Nephron (organoid): ENCODE measurements at regions not wholly inside any gene's neighbourhood (a gene's known extent, or its start where the extent isn't known, plus 50 kb on each side); places are given as distances from the start of the nearest gene placed in this dataset.
"Not testable (repeated sequence)": the region's sequence is repeated elsewhere in the genome, so short reads cannot be mapped to it uniquely, and the experiment has no call there.

Experiments used
- H3K27ac Mint-ChIP-seq, 3 experiments: 2 replicates each; pipeline ENCODE4 v1.8.0; 2020; ENCODE audit warnings: mixed read lengths in 3 of 3, mild to moderate bottlenecking in 2 of 3, moderate library complexity in 1 of 3
- H3K27me3 Mint-ChIP-seq: 2 replicates; pipeline ENCODE4 v1.8.0; 2021; ENCODE audit warnings: low read depth, mild to moderate bottlenecking, moderate library complexity, mixed read lengths
- H3K36me3 Mint-ChIP-seq: 2 replicates; pipeline ENCODE4 v1.8.0; 2020; ENCODE audit warnings: low read depth, mixed read lengths
- H3K4me1 Mint-ChIP-seq: 2 replicates; pipeline ENCODE4 v1.8.0; 2020; ENCODE audit warnings: mixed read lengths
- H3K4me3 Mint-ChIP-seq, 3 experiments: 2 replicates each; pipeline ENCODE4 v1.8.0; 2020; ENCODE audit warnings: mild to moderate bottlenecking in 3 of 3, mixed read lengths in 3 of 3, moderate library complexity in 2 of 3
- H3K9me3 Mint-ChIP-seq: 2 replicates; pipeline ENCODE4 v1.8.0; 2020; ENCODE audit warnings: mixed read lengths
- CTCF ChIP-seq, 3 experiments: fragments of 200-600 bp; sonication (generic); IDR thresholded peaks; one replicate each; pipeline ENCODE4 v1.5.0; 2021; ENCODE audit warnings: antibody characterized with exemption in 3 of 3; ENCODE audit not compliant: unreplicated experiment in 3 of 3

- no peaks in the 10 kb centered on the region for H3K27me3 Mint-ChIP-seq
- H3K36me3 Mint-ChIP-seq = no peaks in the 10 kb centered on the region
- no peak overlapping the region for H3K27ac Mint-ChIP-seq
- TF ChIP-seq CTCF (IDR thresholded peaks at IDR 0.05; ENCODE audit: unreplicated experiment in 3 of 3) = no peak
- no peaks in the 10 kb centered on the region for H3K9me3 Mint-ChIP-seq
- no peak overlapping the region for H3K4me3 Mint-ChIP-seq
- H3K4me1 Mint-ChIP-seq = no peaks in the 10 kb centered on the region
These were observed 78.3 kb upstream of the TBC1D5 start for GRCh38 chr3:17820704-17821103.

GRCh38 chr3:17820275-17820674, 77.8 kb upstream of the TBC1D5 start:
- TF ChIP-seq CTCF (IDR thresholded peaks at IDR 0.05; ENCODE audit: unreplicated experiment in 3 of 3) = no peak
- H3K9me3 Mint-ChIP-seq = no peaks in the 10 kb centered on the region
- no peaks in the 10 kb centered on the region for H3K36me3 Mint-ChIP-seq
- H3K4me3 Mint-ChIP-seq = no peak overlapping the region
- H3K4me1 Mint-ChIP-seq = no peaks in the 10 kb centered on the region
- no peak overlapping the region for H3K27ac Mint-ChIP-seq
- H3K27me3 Mint-ChIP-seq = no peaks in the 10 kb centered on the region

- not testable (repeated sequence) for H3K4me1 Mint-ChIP-seq, H3K27me3 Mint-ChIP-seq, H3K36me3 Mint-ChIP-seq, H3K9me3 Mint-ChIP-seq, H3K27ac Mint-ChIP-seq, H3K4me3 Mint-ChIP-seq
These were observed 75.5 kb upstream of the TBC1D5 start for GRCh38 chr3:17817973-17818372.

GRCh38 chr3:17817545-17817944, 75.1 kb upstream of the TBC1D5 start:
- Mint-ChIP-seq H3K4me1 (no peaks in the 10 kb centered on the region), H3K4me3 (no peak overlapping the region), H3K27ac (no peak overlapping the region), H3K9me3 (no peaks in the 10 kb centered on the region), H3K36me3 (no peaks in the 10 kb centered on the region), H3K27me3 (no peaks in the 10 kb centered on the region)
- no peak for TF ChIP-seq CTCF (IDR thresholded peaks at IDR 0.05; ENCODE audit: unreplicated experiment in 3 of 3)

GRCh38 chr3:17816839-17817238, 74.4 kb upstream of the TBC1D5 start:
- not testable (repeated sequence) for H3K27ac Mint-ChIP-seq, H3K4me3 Mint-ChIP-seq, H3K27me3 Mint-ChIP-seq, H3K4me1 Mint-ChIP-seq, H3K9me3 Mint-ChIP-seq, H3K36me3 Mint-ChIP-seq

GRCh38 chr3:17812328-17812727, 69.9 kb upstream of the TBC1D5 start:
- not testable (repeated sequence) for H3K4me3 Mint-ChIP-seq, H3K9me3 Mint-ChIP-seq, H3K4me1 Mint-ChIP-seq, H3K27ac Mint-ChIP-seq, H3K36me3 Mint-ChIP-seq, H3K27me3 Mint-ChIP-seq

GRCh38 chr3:17811646-17812045, 69.2 kb upstream of the TBC1D5 start:
- Mint-ChIP-seq H3K36me3 (no peaks in the 10 kb centered on the region), H3K27me3 (no peaks in the 10 kb centered on the region), H3K27ac (no peak overlapping the region)

More at GRCh38 chr3:17811646-17812045, 69.2 kb upstream of the TBC1D5 start:
- Mint-ChIP-seq H3K9me3 (no peaks in the 10 kb centered on the region), H3K4me3 (no peak overlapping the region), H3K4me1 (no peaks in the 10 kb centered on the region)
- no peak for TF ChIP-seq CTCF (IDR thresholded peaks at IDR 0.05; ENCODE audit: unreplicated experiment in 3 of 3)
